OCI-LY7 (cell line): ENCODE measurements at regions not wholly inside any gene's neighbourhood (a gene's known extent, or its start where the extent isn't known, plus 50 kb on each side); places are given as distances from the start of the nearest gene placed in this dataset.

ENCODE experiments used
- BruUV-seq: library from RNA; stranded (reverse); fragments of 400-500 nt; replicated peaks from 2 replicates; lab custom pipeline; 2021; lab: Mats Ljungman, UMichigan
- CTCF ChIA-PET: fragments of 300-600 bp; sonication (Branson Sonifier 250); formaldehyde crosslinking; loops from one replicate; lab custom pipeline; 2022; ENCODE audit warnings: antibody characterized with exemption; ENCODE audit not compliant: unreplicated experiment; lab: Charles Lee
- POLR2A ChIA-PET: fragments of 300-600 bp; sonication (Branson Sonifier 250); formaldehyde crosslinking; loops from one replicate; lab custom pipeline; 2022; ENCODE audit warnings: antibody characterized with exemption; lab: Charles Lee
- DNase-seq: peaks from one replicate; pipeline ENCODE4 v3.0.0-alpha.2; 2015; ENCODE audit warnings: low spot score
- H2AFZ ChIP-seq: fragments of 200-600 bp; sonication (generic), shearing (Covaris generic); 2 replicates; pipeline ENCODE4 v1.6.1; 2014; ENCODE audit warnings: mild to moderate bottlenecking, antibody characterized with exemption, low read length, moderate library complexity
- H3K27ac ChIP-seq: fragments of 200-600 bp; sonication (generic); 2 replicates; pipeline ENCODE4 v1.5.1; 2014; ENCODE audit warnings: mixed run types, low read depth, mild to moderate bottlenecking, moderate library complexity, low read length, inconsistent platforms; ENCODE audit not compliant: poor library complexity, severe bottlenecking
- H3K36me3 ChIP-seq: fragments of 200-600 bp; sonication (generic); 2 replicates; pipeline ENCODE4 v1.6.1; 2014; ENCODE audit warnings: mild to moderate bottlenecking, antibody characterized with exemption, low read length, moderate library complexity, mixed read lengths; ENCODE audit not compliant: insufficient read depth
- H3K4me1 ChIP-seq: fragments of 200-600 bp; sonication (generic); 2 replicates; pipeline ENCODE4 v1.5.1; 2014; ENCODE audit warnings: mild to moderate bottlenecking, low read length; ENCODE audit not compliant: insufficient read depth, poor library complexity, severe bottlenecking
- H3K4me2 ChIP-seq: fragments of 200-600 bp; sonication (generic); 2 replicates; pipeline ENCODE4 v1.6.1; 2014; ENCODE audit warnings: mild to moderate bottlenecking, low read length
- H3K4me3 ChIP-seq: fragments of 200-600 bp; sonication (generic); 2 replicates; pipeline ENCODE4 v1.5.1; 2014; ENCODE audit warnings: mild to moderate bottlenecking, low read depth, low read length; ENCODE audit not compliant: poor library complexity, severe bottlenecking
- H3K79me2 ChIP-seq: fragments of 200-600 bp; sonication (generic); 2 replicates; pipeline ENCODE4 v1.6.1; 2016; ENCODE audit warnings: low read depth, mild to moderate bottlenecking, low read length, moderate library complexity, mixed read lengths; ENCODE audit not compliant: insufficient read depth
- H3K9me2 ChIP-seq: fragments of 200-600 bp; sonication (generic); 2 replicates; pipeline ENCODE4 v1.6.1; 2016; ENCODE audit warnings: mild to moderate bottlenecking, low read length, mixed read lengths; ENCODE audit not compliant: insufficient read depth
- H3K9me3 ChIP-seq: fragments of 200-600 bp; sonication (generic); 2 replicates; pipeline ENCODE4 v1.6.1; 2014; ENCODE audit warnings: mild to moderate bottlenecking, mixed run types, low read length, mixed read lengths
- H4K20me1 ChIP-seq: fragments of 200-600 bp; sonication (generic); 2 replicates; pipeline ENCODE4 v1.6.1; 2014; ENCODE audit warnings: mild to moderate bottlenecking, antibody characterized with exemption, low read length, moderate library complexity, mixed read lengths; ENCODE audit not compliant: insufficient read depth
- CTCF ChIP-seq: fragments of 200-600 bp; sonication (generic); conservative IDR thresholded peaks from 2 replicates; pipeline ENCODE4 v1.5.1; 2014; ENCODE audit warnings: mild to moderate bottlenecking, antibody characterized with exemption, low read length, moderate library complexity, mixed read lengths
- EZH2phosphoT487 ChIP-seq: fragments of 200-600 bp; sonication (generic); IDR thresholded peaks from 2 replicates; pipeline ENCODE4 v1.6.1; 2018; ENCODE audit warnings: low read depth, borderline replicate concordance, mild to moderate bottlenecking, mixed run types, antibody characterized with exemption, low read length, moderate library complexity, mixed read lengths
- intact Hi-C: fragments of 100-400 bp; cut with micrococcal nuclease; formaldehyde crosslinking; loops from one replicate; pipeline ENCODE4 v1.10.0; 2022; ENCODE audit not compliant: unreplicated experiment

- intact Hi-C loops = no loop called here
- ChIA-PET CTCF (no interaction called here), POLR2A (interaction anchor here (0.7 to 1.2 kb wide), 2 partner anchors 19 to 372 kb away, joined by 3 read pairs; no protein-coding TSS in a partner anchor)
- TF ChIP-seq CTCF (no peak), EZH2phosphoT487 (no peak)
- Histone ChIP-seq H3K79me2 (no peaks in the 10 kb centered on the region; the same call in 1 of the 2 replicates), H3K4me3 (no peak overlapping the region), H3K9me2 (no peaks in the 10 kb centered on the region), H2AFZ (no peak overlapping the region), H3K36me3 (no peaks in the 10 kb centered on the region), H4K20me1 (no peaks in the 10 kb centered on the region), H3K9me3 (no peaks in the 10 kb centered on the region), H3K4me2 (no peak overlapping the region), H3K27ac (no peak overlapping the region), H3K4me1 (peaks cover 31% of the 10 kb centered on the region)
- DNase-seq = no peak
- no TSS peak for BruUV-seq
Measured at GRCh38 chr1:232542633-232543593, 87.0 kb downstream of the SIPA1L2 start.

GRCh38 chr1:232538943-232539302 is 91.0 kb downstream of the SIPA1L2 start:
- H3K27ac ChIP-seq = no peak overlapping the region
- ChIA-PET CTCF (no interaction called here), POLR2A (interaction anchor here (0.6 kb wide), 1 partner anchor 503 kb away, joined by 5 read pairs; no protein-coding TSS in a partner anchor)
- H3K4me2 ChIP-seq = no peak overlapping the region
- H3K9me2 ChIP-seq = no peaks in the 10 kb centered on the region
- no peaks in the 10 kb centered on the region for H3K79me2 ChIP-seq
- no peaks in the 10 kb centered on the region for H4K20me1 ChIP-seq
- TF ChIP-seq EZH2phosphoT487 (no peak), CTCF (no peak)
- no TSS peak for BruUV-seq
- intact Hi-C loops = no loop called here
- H2AFZ ChIP-seq = no peak overlapping the region
- H3K36me3 ChIP-seq = no peaks in the 10 kb centered on the region
- no peak overlapping the region for H3K4me3 ChIP-seq
- DNase-seq = no peak
- peaks cover 18% of the 10 kb centered on the region for H3K4me1 ChIP-seq
- no peaks in the 10 kb centered on the region for H3K9me3 ChIP-seq
